Islet precursor cell (in vitro differentiated cells): ENCODE measurements at regions not wholly inside any gene's neighbourhood (a gene's known extent, or its start where the extent isn't known, plus 50 kb on each side); places are given as distances from the start of the nearest gene placed in this dataset.
A peak's percentile ranks its signal among the peaks of the same experiment; 100 is the strongest.

Source experiments
- DNase-seq: peaks from one replicate; pipeline ENCODE4 v3.0.0-alpha.2; 2018

- no peak for DNase-seq
These were observed 120.6 kb upstream of the NXT1 start for GRCh38 chr20:23229989-23230388.

DNA sequence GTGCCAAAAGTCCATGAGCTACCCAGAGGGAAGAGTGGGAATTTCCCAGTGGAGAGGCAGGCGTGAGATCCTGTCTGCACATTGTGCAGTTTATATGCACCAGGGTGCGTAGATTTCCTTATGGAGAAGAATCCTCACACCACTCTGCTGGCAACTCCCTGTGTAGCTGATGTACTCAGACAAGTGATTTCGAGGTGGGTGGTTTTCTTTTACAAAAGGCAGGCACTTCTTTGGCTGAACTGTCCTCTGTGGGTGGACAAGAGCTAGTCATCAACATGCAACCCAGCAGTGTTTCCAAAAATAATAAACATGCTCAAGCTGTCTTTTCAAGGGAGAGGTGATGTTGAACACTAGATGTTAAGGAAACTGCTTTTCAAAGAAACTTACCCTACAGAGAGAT, 121.7 kb upstream of the NXT1 start:
- DNase-seq = no peak

DNA sequence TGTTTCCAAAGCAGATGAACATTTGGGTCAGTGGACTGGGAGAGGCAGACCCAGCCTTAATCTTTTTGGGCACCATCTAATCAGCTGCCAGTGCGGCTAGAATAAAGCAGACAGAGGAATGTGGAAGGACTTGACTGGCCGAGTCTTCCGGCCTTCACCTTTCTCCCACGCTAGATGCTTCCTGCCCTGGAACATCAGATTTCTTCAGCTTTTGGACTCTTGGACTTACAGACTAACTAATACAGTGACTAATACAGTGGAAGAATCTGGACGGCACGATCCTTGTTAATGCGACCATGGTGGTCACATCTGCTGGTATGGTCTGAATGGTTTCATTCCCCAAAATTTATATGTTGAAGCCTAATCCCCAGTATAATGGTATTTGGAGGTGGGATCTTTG, 122.6 kb upstream of the NXT1 start:
- DNase-seq = peak; percentile 41

- DNase-seq = no peak
These were observed 123.3 kb upstream of the NXT1 start for GRCh38 chr20:23227274-23227673.

GRCh38 chr20:23226612-23227265, 123.9 kb upstream of the NXT1 start:
- no peak for DNase-seq

DNA sequence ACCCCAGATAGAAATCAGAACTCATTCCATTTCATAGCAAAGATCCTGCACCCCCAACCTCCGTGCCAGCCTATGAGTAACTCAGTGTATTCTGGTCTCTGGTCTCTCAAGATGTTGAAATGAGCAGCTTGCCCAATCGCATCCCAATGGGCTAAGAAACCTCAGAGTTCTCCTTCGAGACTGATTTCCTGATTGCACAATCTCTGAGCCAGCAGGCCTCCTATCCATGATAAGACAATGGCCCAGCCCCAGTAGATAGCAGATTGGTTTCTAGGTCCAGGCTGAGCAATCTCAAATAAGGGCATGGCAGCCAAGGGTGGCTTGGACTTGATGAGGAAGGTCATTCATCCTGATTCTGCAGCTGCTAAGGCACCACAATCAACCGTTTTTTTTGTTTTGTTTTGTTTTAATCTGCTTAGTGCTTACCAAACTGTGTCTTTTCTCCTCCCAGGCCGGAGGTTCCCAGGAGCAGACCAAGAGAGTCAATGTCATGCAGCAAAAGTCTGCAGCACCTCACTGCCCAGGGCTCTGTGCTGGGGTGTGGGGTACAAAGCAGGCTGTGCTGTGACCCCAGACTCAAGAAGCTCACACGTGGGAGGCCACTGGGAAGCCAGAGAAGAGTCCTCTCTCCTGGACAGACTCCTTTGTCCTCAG, 125.1 kb upstream of the NXT1 start:
- no peak for DNase-seq

GRCh38 chr20:23224806-23225205, 125.8 kb upstream of the NXT1 start:
- DNase-seq = no peak

GRCh38 chr20:23223908-23224580, 126.5 kb upstream of the NXT1 start:
- peak; percentile 35 for DNase-seq

- no peak for DNase-seq
These were observed 127.9 kb upstream of the NXT1 start for GRCh38 chr20:23222531-23223200.

- DNase-seq = no peak
These were observed 130.9 kb upstream of the CD93 start for GRCh38 chr20:23217023-23217422.

GRCh38 chr20:23215344-23215995, 129.3 kb upstream of the CD93 start:
- DNase-seq = no peak

GRCh38 chr20:23214903-23215302, 128.8 kb upstream of the CD93 start:
- DNase-seq = no peak

DNA sequence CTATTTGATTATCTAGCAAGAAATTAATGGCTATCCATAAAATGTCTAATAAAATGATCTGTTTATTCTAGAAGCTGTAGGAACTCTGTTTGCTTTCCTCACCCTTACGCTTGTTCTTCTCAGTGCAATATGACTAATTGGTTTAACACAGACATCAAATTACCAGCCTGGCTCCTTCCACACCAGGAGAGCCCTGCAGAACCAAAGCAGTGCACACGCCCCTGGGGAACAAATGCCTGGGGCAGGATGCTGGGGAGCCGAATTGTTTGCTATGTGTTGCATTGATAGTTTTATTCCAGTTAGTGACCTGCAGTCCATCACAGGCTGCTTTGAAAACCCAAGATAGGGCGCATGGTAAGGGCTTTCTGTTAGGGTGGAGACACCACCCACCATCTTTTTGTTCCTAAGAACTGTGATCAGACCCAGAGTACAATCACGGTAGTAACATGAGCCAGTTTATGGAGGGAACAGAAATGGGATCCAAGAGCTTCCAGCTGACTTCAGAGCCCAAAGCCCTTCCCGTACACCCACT, 126.4 kb upstream of the CD93 start:
- peak; percentile 68 for DNase-seq

DNA sequence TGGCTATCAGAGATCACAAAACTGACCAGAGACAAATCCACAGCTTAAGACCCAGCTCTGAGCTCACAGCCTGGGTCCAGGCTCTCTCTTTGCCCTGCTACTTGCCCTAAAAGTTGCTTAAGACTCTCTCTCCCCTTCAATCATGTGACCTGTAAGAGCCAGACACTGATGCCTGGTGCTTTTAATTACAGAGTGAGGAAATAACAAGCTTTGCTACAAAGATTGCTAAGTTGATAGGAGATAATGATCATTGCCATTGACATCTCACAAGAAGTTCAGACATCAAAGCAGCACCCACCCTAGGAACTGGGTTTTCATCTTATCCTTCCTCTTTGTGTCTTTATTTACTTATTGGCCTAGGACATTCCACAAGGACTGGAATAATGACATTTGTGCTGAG, 125.9 kb upstream of the CD93 start:
- DNase-seq = no peak

GRCh38 chr20:23211164-23211563, 125.0 kb upstream of the CD93 start:
- no peak for DNase-seq

GRCh38 chr20:23207826-23208540, 121.9 kb upstream of the CD93 start:
- no peak for DNase-seq

DNA sequence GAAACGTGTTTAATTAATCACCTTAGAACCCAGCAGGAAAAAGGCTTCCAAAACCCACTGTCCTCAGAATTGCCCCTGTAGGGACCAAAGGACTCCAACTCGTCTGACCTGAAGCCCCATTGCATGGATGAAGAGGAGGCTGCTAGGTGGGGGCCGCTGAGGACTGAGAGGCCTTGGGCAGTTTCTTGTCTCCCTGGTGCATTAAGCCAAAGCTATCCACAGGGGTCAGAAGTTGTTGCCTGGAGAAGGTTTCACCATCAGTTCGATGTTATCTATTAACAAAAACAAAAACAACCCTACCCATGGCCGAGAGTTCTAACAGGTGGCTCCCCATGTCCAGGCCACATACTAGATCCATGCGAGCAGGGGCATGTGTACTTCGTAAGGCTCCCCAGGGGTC, 120.9 kb upstream of the CD93 start:
- DNase-seq = no peak

DNA sequence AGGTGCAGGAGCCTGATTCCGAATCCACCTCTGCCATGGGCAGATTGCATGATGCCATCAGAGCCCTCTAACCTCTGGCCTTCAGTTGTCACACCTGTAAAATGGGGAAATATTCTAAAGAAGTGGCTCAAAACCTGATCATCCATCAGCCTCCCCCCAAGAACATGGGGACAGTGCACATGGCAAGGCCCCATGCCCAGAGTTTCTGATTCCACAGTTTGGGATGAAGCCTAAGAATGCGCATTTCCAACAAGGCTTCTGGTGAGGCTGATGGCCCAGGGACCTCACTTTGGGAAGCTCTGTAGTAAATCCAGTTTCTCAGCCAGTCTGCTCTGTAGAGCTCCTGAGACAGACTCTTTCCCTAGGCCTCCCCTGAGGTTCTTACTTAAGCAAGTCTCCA, 119.9 kb upstream of the CD93 start:
- DNase-seq = no peak

GRCh38 chr20:23205611-23206041, 119.5 kb upstream of the CD93 start:
- DNase-seq = no peak

DNA sequence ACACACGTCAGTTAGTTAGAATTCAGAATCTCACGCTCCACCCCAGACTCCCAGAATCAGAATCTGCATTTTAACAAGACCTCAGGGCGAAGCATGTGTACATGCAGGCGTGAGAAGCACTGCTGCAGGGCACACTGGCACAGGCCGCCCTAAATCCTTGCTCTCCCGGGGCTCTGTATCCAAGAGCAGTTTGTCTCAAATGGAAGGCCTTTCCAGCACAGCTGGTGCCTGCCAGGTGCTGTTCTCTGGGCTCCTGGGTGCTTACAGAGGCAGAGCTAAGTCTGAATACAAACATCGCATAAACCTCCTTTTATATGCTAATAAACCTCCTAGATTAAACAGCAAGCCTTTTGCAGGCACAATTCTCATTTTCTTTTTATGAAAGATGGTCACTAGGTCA, 119.1 kb upstream of the CD93 start:
- no peak for DNase-seq

DNA sequence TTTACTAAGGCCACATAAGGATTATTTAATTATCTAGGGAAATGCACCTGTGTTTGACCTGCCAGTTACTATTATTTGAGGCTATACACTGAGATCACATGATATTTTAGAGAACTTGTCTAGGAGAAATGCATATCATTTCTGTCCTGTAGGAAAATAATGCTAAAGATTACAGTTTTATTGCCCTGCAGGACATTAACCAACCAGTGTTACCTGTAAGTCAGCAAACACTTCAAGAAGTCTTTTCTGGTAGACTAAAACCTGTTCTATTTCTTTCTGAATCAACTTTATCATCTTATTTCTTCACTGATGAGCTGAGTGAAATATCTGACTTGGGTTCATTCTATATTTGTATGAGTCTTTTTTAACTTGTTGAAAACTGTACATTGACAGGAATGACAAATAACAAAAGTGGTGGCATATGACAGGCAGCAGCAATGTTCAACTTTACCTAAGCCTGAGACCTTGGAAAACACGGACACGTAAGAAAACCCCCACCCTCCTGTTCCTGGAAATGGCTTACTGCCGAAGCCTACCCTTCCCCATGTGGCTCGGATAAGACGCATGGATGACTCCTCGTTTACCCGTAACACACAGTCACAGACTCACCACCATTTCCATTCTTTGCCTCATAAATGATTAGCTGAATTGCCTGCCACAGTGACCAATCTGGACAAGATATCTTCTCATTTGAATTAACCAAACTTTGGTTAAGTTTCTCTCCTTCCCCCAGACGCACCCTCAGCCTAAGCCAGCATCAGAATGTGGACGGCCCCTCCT, 118.0 kb upstream of the CD93 start:
- no peak for DNase-seq
